HepG2 (cell line): ENCODE measurements at regions not wholly inside any gene's neighbourhood (a gene's known extent, or its start where the extent isn't known, plus 50 kb on each side); places are given as distances from the start of the nearest gene placed in this dataset.

ENCODE experiments used
- ATAC-seq: fragments of 200-7000 bp; cut with Tn5 transposase; 3 replicates; pipeline ENCODE4 v1.9.1; 2020; ENCODE audit warnings: mild to moderate bottlenecking, moderate library complexity
- BruUV-seq: library from RNA; stranded (reverse); fragments of 400-500 nt; replicated peaks from 2 replicates; lab custom pipeline; 2021; lab: Mats Ljungman, UMichigan
- CTCF ChIA-PET: fragments of 300-600 bp; formaldehyde crosslinking; extraction: SDS; loops from one replicate; lab custom pipeline; 2021; ENCODE audit warnings: low total read pairs, inconsistent platforms, low intra/inter-chr PET ratio; lab: Yijun Ruan, JAX
- POLR2A ChIA-PET: fragments of 350-600 bp; sonication (Branson Sonifier 250); formaldehyde crosslinking; loops from one replicate; lab custom pipeline; 2020; ENCODE audit warnings: antibody characterized with exemption, inconsistent platforms; lab: Yijun Ruan, JAX
- DNase-seq: peaks from one replicate; pipeline ENCODE4 v3.0.0-alpha.2; 2015; ENCODE audit warnings: low spot score
- FAIRE-seq: peaks from 3 replicates; lab custom pipeline; 2011; peaks lifted over from hg19 to GRCh38; lab: Jason Lieb, UNC
- H2AFZ ChIP-seq: one replicate; pipeline ENCODE4 v1.6.1; 2011; ENCODE audit warnings: low read length, inconsistent platforms
- H3K27ac ChIP-seq: fragments of 300-600 bp; 3 replicates; pipeline ENCODE4 v1.8.0; 2011; ENCODE audit warnings: mixed run types, mild to moderate bottlenecking, mixed read lengths, low read length, inconsistent platforms; ENCODE audit not compliant: insufficient read depth; ENCODE audit errors: extremely low read length
- H3K27me3 ChIP-seq, 2 experiments: fragments of 200-600 bp in 1 of 2; 2 replicates in 1 of 2; 3 replicates in 1 of 2; pipeline versions ENCODE4 v1.6.0 to v1.8.0; 2011; ENCODE audit warnings: low read length in 2 of 2, mild to moderate bottlenecking in 2 of 2, moderate library complexity in 2 of 2, inconsistent platforms in 1 of 2; ENCODE audit not compliant: insufficient read depth in 2 of 2, control insufficient read depth in 1 of 2
- H3K36me3 ChIP-seq, 2 experiments: fragments of 200-600 bp in 1 of 2; replicated peaks in 1 of 2; 2 replicates in 1 of 2; 3 replicates in 1 of 2; pipeline versions ENCODE4 v1.5.1 to v1.8.0; 2011; ENCODE audit warnings: low read length in 2 of 2, inconsistent platforms in 1 of 2; ENCODE audit not compliant: insufficient read depth in 2 of 2, control insufficient read depth in 1 of 2
- H3K4me1 ChIP-seq: 2 replicates; pipeline ENCODE4 v1.5.1; 2012; ENCODE audit warnings: low read length, inconsistent platforms; ENCODE audit not compliant: insufficient read depth
- H3K4me2 ChIP-seq: 2 replicates; pipeline ENCODE4 v1.6.0; 2011; ENCODE audit warnings: low read depth, low read length, inconsistent platforms
- H3K4me3 ChIP-seq, 3 experiments: fragments of 200-600 bp in 1 of 3; sonication (generic), shearing (Covaris generic) in 1 of 3; replicated peaks in 1 of 3; 2 replicates each; pipeline ENCODE4 v1.5.1; 2011 to 2016; ENCODE audit warnings: low read length in 3 of 3, inconsistent platforms in 2 of 3, low read depth in 2 of 3, mild to moderate bottlenecking in 2 of 3, control low read depth in 1 of 3, mixed read lengths in 1 of 3; ENCODE audit not compliant: insufficient read depth in 1 of 3
- H3K79me2 ChIP-seq: one replicate; pipeline ENCODE4 v1.6.1; 2011; ENCODE audit warnings: low read length, inconsistent platforms; ENCODE audit not compliant: insufficient read depth
- H3K9ac ChIP-seq: 2 replicates; pipeline ENCODE4 v1.6.0; 2011; ENCODE audit warnings: mild to moderate bottlenecking, low read depth, low read length, inconsistent platforms; ENCODE audit not compliant: insufficient read depth
- H3K9me3 ChIP-seq: 2 replicates; pipeline ENCODE4 v1.5.1; 2012; ENCODE audit warnings: mild to moderate bottlenecking, low read length
- H4K20me1 ChIP-seq: 2 replicates; pipeline ENCODE4 v1.6.0; 2011; ENCODE audit warnings: inconsistent platforms, mild to moderate bottlenecking, low read length, moderate library complexity; ENCODE audit not compliant: insufficient read depth
- IRF1 ChIP-seq: sonication (generic); formaldehyde crosslinking; IDR thresholded peaks from 2 replicates; pipeline ENCODE4 v1.4.0; 2020; ENCODE audit warnings: low read depth, mild to moderate bottlenecking, missing genetic modification reagents
- KDM1A ChIP-seq: IDR thresholded peaks from 2 replicates; pipeline ENCODE4 v1.6.1; 2016; ENCODE audit warnings: missing compliant biosample characterization
- MED13 ChIP-seq: sonication (generic); formaldehyde crosslinking; IDR thresholded peaks from 2 replicates; pipeline ENCODE4 v1.5.0; 2020; ENCODE audit warnings: missing genetic modification reagents
- MNT ChIP-seq: fragments of 450-650 bp; IDR thresholded peaks from 2 replicates; pipeline ENCODE4 v1.6.1; 2016
- MTA3 ChIP-seq: sonication (generic); formaldehyde crosslinking; IDR thresholded peaks from 2 replicates; pipeline ENCODE4 v1.4.0; 2020; ENCODE audit warnings: missing genetic modification reagents
- NR0B2 ChIP-seq: sonication (generic); formaldehyde crosslinking; IDR thresholded peaks from 2 replicates; pipeline ENCODE4 v1.4.0; 2020; ENCODE audit warnings: mild to moderate bottlenecking, missing genetic modification reagents
- ONECUT2 ChIP-seq: sonication (generic); formaldehyde crosslinking; IDR thresholded peaks from 2 replicates; pipeline ENCODE4 v1.4.0; 2020; ENCODE audit warnings: missing genetic modification reagents
- PHF8 ChIP-seq: sonication (generic); formaldehyde crosslinking; IDR thresholded peaks from 2 replicates; pipeline ENCODE4 v1.5.0; 2020; ENCODE audit warnings: missing genetic modification reagents
- PLRG1 ChIP-seq: fragments of 450-650 bp; conservative IDR thresholded peaks from 2 replicates; pipeline ENCODE4 v1.6.1; 2016
- POGZ ChIP-seq: sonication (generic); formaldehyde crosslinking; IDR thresholded peaks from 2 replicates; pipeline ENCODE4 v1.4.0; 2020; ENCODE audit warnings: mild to moderate bottlenecking, missing genetic modification reagents
- SIN3B ChIP-seq: fragments of 150-350 bp; IDR thresholded peaks from 2 replicates; pipeline ENCODE4 v1.6.1; 2014; ENCODE audit warnings: low read length
- SOX13 ChIP-seq, 3 experiments: fragments of 450-650 bp in 1 of 3; sonication (generic) in 1 of 3; formaldehyde crosslinking in 1 of 3; IDR thresholded peaks in 2 of 3; conservative IDR thresholded peaks in 1 of 3; 2 replicates each; pipeline versions ENCODE4 v1.5.0 to v1.6.1; 2016 to 2020; ENCODE audit warnings: antibody characterized with exemption in 1 of 3, mild to moderate bottlenecking in 1 of 3, missing compliant biosample characterization in 1 of 3, missing genetic modification reagents in 1 of 3, moderate library complexity in 1 of 3
- TAF1 ChIP-seq: sonication (generic); formaldehyde crosslinking; IDR thresholded peaks from 2 replicates; pipeline ENCODE4 v1.4.0; 2020; ENCODE audit warnings: missing genetic modification reagents
- ZBTB42 ChIP-seq: sonication (generic); formaldehyde crosslinking; IDR thresholded peaks from 2 replicates; pipeline ENCODE4 v1.5.0; 2020; ENCODE audit warnings: mild to moderate bottlenecking, missing genetic modification reagents
- ZNF296 ChIP-seq: sonication (generic); formaldehyde crosslinking; conservative IDR thresholded peaks from 2 replicates; pipeline ENCODE4 v1.5.0; 2020; ENCODE audit warnings: mild to moderate bottlenecking, missing genetic modification reagents
- ZNF441 ChIP-seq: sonication (generic); formaldehyde crosslinking; IDR thresholded peaks from 2 replicates; pipeline ENCODE4 v1.7.0; 2021; ENCODE audit warnings: missing genetic modification reagents, borderline replicate concordance
- ZNF577 ChIP-seq: sonication (generic); formaldehyde crosslinking; IDR thresholded peaks from 2 replicates; pipeline ENCODE4 v1.4.0; 2020; ENCODE audit warnings: mild to moderate bottlenecking, low read depth, missing genetic modification reagents, borderline replicate concordance
- ZNF766 ChIP-seq: sonication (generic); formaldehyde crosslinking; IDR thresholded peaks from 2 replicates; pipeline ENCODE4 v1.5.0; 2020; ENCODE audit warnings: missing genetic modification reagents, borderline replicate concordance
- WGBS: methylation state at CpG from one replicate; pipeline ENCODE4 v1.1.6; 2017; ENCODE audit warnings: low lambda C conversion rate; 5-methylcytosine and 5-hydroxymethylcytosine counted together
- in situ Hi-C: cut with HindIII; loops from 2 replicates; pipeline ENCODE4 v1.10.0; 2017; ENCODE audit warnings: low pct_unique_long_range_greater_than_20kb; ENCODE audit not compliant: extremely low pct_ligation_motif_present
- intact Hi-C: fragments of 100-400 bp; cut with micrococcal nuclease; formaldehyde crosslinking; loops from one replicate; pipeline ENCODE4 v1.10.0; 2022; ENCODE audit not compliant: unreplicated experiment

- Histone ChIP-seq H4K20me1 (no peaks in the 10 kb centered on the region), H3K27me3 (no peaks in the 10 kb centered on the region; a peak in 1 of 5 replicates)
- no peak for FAIRE-seq
- WGBS = 0% methylated on average over 1 of the region's 1 CpG
- ChIA-PET POLR2A (no interaction called here), CTCF (no interaction called here)
- in situ Hi-C loops = loop anchor here (25.0 kb wide), 1 partner anchor 1065 kb away; no protein-coding TSS in a partner anchor
- TF ChIP-seq MTA3 (CRISPR knock-in tag) = no peak
- TF ChIP-seq ZBTB42 (CRISPR knock-in tag) = no peak
- no peak for TF ChIP-seq MNT
- no peak for TF ChIP-seq POGZ (CRISPR knock-in tag)
- no peak for TF ChIP-seq MED13 (CRISPR knock-in tag)
- TF ChIP-seq PLRG1 = no peak
- TF ChIP-seq SIN3B = no peak
- no peak for TF ChIP-seq TAF1 (CRISPR knock-in tag)
- no peak for TF ChIP-seq ZNF577
- TF ChIP-seq KDM1A (CRISPR knock-in tag) = no peak
- no peak for TF ChIP-seq IRF1
- no peak for TF ChIP-seq ZNF766 (CRISPR knock-in tag)
- no peak for TF ChIP-seq NR0B2 (CRISPR knock-in tag)
- TF ChIP-seq ZNF441 (CRISPR knock-in tag) = no peak
- no peak for TF ChIP-seq SOX13 (IDR thresholded peaks at IDR 0.05)
- TF ChIP-seq SOX13 (CRISPR knock-in tag; conservative IDR thresholded peaks at IDR 0.05 in 1 of 2, IDR thresholded peaks at IDR 0.05 in 1 of 2) = no peak
- TF ChIP-seq ONECUT2 = no peak
- no peak for TF ChIP-seq PHF8 (CRISPR knock-in tag)
- no peak for TF ChIP-seq ZNF296
- TF ChIP-seq, all 625 proteins: peak for 0
- intact Hi-C loops = no loop called here
- no peak overlapping the region for H3K9ac ChIP-seq
- no peaks in the 10 kb centered on the region for H3K9me3 ChIP-seq
- no peak overlapping the region for H3K27ac ChIP-seq
- no TSS peak for BruUV-seq
- no peak overlapping the region for H3K4me3 ChIP-seq
- DNase-seq = no peak
- H3K36me3 ChIP-seq = no peaks in the 10 kb centered on the region
- no peaks in the 10 kb centered on the region for H3K79me2 ChIP-seq
- no peak for ATAC-seq
- H3K4me2 ChIP-seq = no peak overlapping the region
- H3K4me1 ChIP-seq = no peaks in the 10 kb centered on the region
- H2AFZ ChIP-seq = no peak overlapping the region
Observed at GRCh38 chr12:42002563-42002962, 142.1 kb downstream of the GXYLT1 start.
